Epithelial cell of esophagus (primary cell): ENCODE measurements at regions not wholly inside any gene's neighbourhood (a gene's known extent, or its start where the extent isn't known, plus 50 kb on each side); places are given as distances from the start of the nearest gene placed in this dataset.

Source experiments
- DNase-seq: peaks from one replicate; pipeline ENCODE4 v3.0.0; 2010; ENCODE audit warnings: low read depth
- H3K4me3 ChIP-seq: 2 replicates; pipeline ENCODE4 v1.5.1; 2011; ENCODE audit warnings: mild to moderate bottlenecking, low read length, control low read depth
- TF ChIP-seq, protein P1 (sequence below): IDR thresholded peaks from 2 replicates; pipeline ENCODE4 v1.5.1; 2011; ENCODE audit warnings: low read depth, mild to moderate bottlenecking, low read length, control low read depth, inconsistent platforms; ENCODE audit not compliant: insufficient read depth; ENCODE audit errors: missing control alignments

DNA sequence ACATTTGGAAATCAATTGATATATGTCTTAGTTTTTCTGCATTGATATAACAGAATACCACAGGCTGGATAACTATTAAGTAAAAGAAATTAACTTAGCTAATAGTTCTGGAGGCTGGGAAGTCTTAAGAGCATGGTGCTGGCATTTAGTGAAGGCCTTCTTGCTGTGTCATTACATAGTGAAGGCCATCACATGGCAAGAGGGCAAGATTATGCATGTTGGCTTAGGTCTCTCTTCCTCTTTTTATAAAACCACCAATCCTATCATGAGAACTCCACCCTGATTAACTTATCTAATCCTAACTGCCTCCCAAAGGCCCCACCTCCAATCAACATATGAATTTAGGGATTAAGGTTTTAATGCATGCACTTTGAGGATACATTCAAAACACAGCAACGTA, 225.5 kb upstream of the VRK2 start:
- no peak overlapping the region for H3K4me3 ChIP-seq
- DNase-seq, result peak; percentile 7
- TF ChIP-seq, protein P1, sequence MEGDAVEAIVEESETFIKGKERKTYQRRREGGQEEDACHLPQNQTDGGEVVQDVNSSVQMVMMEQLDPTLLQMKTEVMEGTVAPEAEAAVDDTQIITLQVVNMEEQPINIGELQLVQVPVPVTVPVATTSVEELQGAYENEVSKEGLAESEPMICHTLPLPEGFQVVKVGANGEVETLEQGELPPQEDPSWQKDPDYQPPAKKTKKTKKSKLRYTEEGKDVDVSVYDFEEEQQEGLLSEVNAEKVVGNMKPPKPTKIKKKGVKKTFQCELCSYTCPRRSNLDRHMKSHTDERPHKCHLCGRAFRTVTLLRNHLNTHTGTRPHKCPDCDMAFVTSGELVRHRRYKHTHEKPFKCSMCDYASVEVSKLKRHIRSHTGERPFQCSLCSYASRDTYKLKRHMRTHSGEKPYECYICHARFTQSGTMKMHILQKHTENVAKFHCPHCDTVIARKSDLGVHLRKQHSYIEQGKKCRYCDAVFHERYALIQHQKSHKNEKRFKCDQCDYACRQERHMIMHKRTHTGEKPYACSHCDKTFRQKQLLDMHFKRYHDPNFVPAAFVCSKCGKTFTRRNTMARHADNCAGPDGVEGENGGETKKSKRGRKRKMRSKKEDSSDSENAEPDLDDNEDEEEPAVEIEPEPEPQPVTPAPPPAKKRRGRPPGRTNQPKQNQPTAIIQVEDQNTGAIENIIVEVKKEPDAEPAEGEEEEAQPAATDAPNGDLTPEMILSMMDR, result no peak

GRCh38 chr2:57828221-57828620, 218.4 kb upstream of the VRK2 start:
- H3K4me3 ChIP-seq, result no peak overlapping the region
- no peak for DNase-seq
- TF ChIP-seq, protein P1, result no peak

GRCh38 chr2:57834666-57835065, 211.9 kb upstream of the VRK2 start:
- H3K4me3 ChIP-seq, result no peak overlapping the region
- DNase-seq, result no peak
- TF ChIP-seq, protein P1, result no peak

DNA sequence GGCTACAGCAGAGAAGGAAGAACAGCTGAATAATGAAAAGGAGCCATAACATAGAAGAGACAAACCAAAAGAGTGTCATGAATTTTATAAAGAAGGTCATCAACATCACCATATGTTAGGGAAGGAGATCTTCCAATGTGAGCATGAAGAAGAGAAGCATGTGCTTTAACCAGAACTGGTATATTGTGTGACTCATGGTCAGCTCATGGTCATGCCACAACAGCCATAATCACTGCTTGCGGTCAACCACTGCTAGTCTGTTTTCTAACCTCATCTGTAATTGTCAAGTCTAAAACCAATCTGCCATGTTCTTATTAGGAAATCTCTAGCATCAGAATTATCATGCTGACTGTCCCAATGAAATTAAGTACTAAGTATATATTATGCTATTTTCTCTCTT, 204.1 kb upstream of the VRK2 start:
- TF ChIP-seq, protein P1, result no peak
- peak; percentile 43 for DNase-seq
- H3K4me3 ChIP-seq, result no peak overlapping the region

- no peak for DNase-seq
- no peak overlapping the region for H3K4me3 ChIP-seq
- TF ChIP-seq, protein P1, result no peak
Measured at GRCh38 chr2:57843158-57843557, 203.4 kb upstream of the VRK2 start.

DNA sequence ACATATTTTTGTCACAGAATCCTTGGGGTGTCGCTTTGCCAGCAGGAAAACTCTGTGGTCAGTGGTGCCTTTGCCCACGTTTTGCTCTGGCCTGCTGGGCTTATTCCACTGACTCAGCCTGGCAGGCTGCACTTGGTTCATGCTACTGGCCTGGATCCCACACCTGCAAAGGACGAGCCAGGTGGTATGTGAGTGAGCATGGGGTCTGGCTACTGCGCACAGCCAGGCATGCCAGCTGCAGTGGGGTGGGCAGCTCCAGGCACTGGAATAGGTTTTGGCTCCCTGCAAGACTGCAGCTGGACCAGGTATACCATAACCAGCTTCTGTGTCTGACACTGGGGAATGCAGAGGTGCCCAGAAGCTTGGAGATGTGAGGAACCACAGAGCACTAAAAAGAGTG, 197.9 kb upstream of the VRK2 start:
- no peak overlapping the region for H3K4me3 ChIP-seq
- TF ChIP-seq, protein P1, result no peak
- DNase-seq, result no peak

- TF ChIP-seq, protein P1, result no peak
- no peak for DNase-seq
- no peak overlapping the region for H3K4me3 ChIP-seq
Measured at GRCh38 chr2:57849843-57850242, 196.8 kb upstream of the VRK2 start.
